Central memory CD8-positive, alpha-beta T cell (primary cell): ENCODE measurements at regions not wholly inside any gene's neighbourhood (a gene's known extent, or its start where the extent isn't known, plus 50 kb on each side); places are given as distances from the start of the nearest gene placed in this dataset.

Source experiments
- ATAC-seq: fragments of 150-1000 bp; cut with Tn5 transposase; replicated peaks from 2 replicates; pipeline ENCODE4 v1.10.0; 2022; ENCODE audit warnings: mild to moderate bottlenecking, moderate FRiP score, moderate number of reproducible peaks; ENCODE audit not compliant: poor library complexity, severe bottlenecking; ENCODE audit errors: extremely low read depth
- DNase-seq, 2 donors: peaks; one replicate each; pipeline ENCODE4 v3.0.0; 2021; ENCODE audit warnings: low spot score in 2 of 2
- H3K27ac Mint-ChIP-seq: one replicate; pipeline ENCODE4 v1.8.0; 2022; ENCODE audit warnings: low read depth, mild to moderate bottlenecking, moderate library complexity, mixed read lengths
- H3K27me3 Mint-ChIP-seq: one replicate; pipeline ENCODE4 v1.8.0; 2022; ENCODE audit warnings: mixed read lengths
- H3K36me3 Mint-ChIP-seq: one replicate; pipeline ENCODE4 v1.8.0; 2022; ENCODE audit warnings: mild to moderate bottlenecking, moderate library complexity, mixed read lengths; ENCODE audit not compliant: insufficient read depth
- H3K4me1 Mint-ChIP-seq: one replicate; pipeline ENCODE4 v1.8.0; 2022; ENCODE audit warnings: mixed read lengths
- H3K4me3 Mint-ChIP-seq: one replicate; pipeline ENCODE4 v1.8.0; 2022; ENCODE audit warnings: mild to moderate bottlenecking, moderate library complexity, mixed read lengths
- H3K9me3 Mint-ChIP-seq: one replicate; pipeline ENCODE4 v1.8.0; 2022; ENCODE audit warnings: mixed read lengths

DNA sequence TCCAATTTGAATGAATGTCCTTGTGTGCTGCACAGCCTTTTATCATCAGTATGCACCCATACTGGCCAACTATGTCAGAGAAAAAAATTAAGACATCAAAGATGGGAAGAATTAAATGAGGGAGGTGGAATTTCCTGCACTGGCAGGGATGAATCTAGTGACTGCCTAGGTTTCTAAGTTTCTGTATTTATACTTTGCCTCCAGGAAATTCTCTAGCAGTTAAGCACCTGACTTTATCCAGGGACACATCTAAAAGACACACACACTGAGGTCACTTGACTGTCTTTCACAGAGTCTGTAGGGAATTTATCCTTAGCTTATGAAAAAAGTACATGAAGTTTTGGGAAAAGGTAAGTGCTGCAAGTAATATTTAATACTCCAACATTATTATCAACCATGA is 636.5 kb upstream of the PTCHD4 start:
- H3K27me3 Mint-ChIP-seq, result no peaks in the 10 kb centered on the region
- H3K27ac Mint-ChIP-seq, result no peak overlapping the region
- DNase-seq, result no peak
- H3K4me3 Mint-ChIP-seq, result no peak overlapping the region
- peaks cover 25% of the 10 kb centered on the region for H3K9me3 Mint-ChIP-seq
- no peak for ATAC-seq
- no peaks in the 10 kb centered on the region for H3K4me1 Mint-ChIP-seq
- H3K36me3 Mint-ChIP-seq, result no peaks in the 10 kb centered on the region

DNA sequence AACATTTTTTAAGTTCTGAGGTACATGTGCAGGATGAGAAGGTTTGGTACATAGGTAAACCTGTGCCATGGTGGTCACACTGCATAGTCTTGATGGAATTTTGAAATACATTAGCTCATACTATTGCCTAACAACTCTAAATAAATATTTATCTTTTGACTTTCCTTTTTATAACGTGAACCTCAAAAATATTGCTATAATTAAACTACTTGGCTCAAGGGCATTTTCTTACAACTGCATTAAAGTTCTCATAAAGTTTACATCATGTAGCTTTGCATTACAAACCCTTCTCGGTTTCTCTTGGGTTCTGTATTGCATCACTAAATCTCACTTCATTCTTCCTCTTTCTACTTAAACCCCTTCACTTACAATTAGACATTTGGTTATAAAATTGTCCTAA is 636.0 kb upstream of the PTCHD4 start:
- Mint-ChIP-seq H3K36me3 (no peaks in the 10 kb centered on the region), H3K27ac (no peak overlapping the region), H3K9me3 (peaks cover 25% of the 10 kb centered on the region), H3K4me1 (no peaks in the 10 kb centered on the region), H3K4me3 (no peak overlapping the region), H3K27me3 (no peaks in the 10 kb centered on the region)
- DNase-seq, result no peak
- ATAC-seq, result no peak

DNA sequence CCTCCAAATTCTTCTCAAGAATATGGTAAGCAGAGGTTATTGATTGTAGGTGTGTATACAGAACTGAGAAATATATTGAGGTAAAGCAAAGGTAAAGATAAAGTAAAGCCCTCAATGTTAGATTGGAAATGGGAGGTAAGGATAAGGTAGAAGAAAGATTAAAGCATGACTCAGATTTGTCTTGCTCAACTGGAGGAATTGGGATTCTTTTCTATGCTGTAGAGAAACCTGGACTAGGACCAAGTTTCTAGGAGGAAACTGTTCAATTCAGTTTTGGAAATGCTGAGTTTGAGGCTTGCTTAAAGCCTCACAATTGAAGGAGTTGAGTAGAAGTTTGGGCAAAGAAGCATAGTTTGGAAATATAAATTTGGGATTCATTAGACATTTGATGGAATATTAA is 634.0 kb upstream of the PTCHD4 start:
- peaks cover 17% of the 10 kb centered on the region for H3K9me3 Mint-ChIP-seq
- no peaks in the 10 kb centered on the region for H3K4me1 Mint-ChIP-seq
- no peaks in the 10 kb centered on the region for H3K36me3 Mint-ChIP-seq
- ATAC-seq, result no peak
- no peak for DNase-seq
- no peak overlapping the region for H3K4me3 Mint-ChIP-seq
- no peak overlapping the region for H3K27ac Mint-ChIP-seq
- no peaks in the 10 kb centered on the region for H3K27me3 Mint-ChIP-seq

DNA sequence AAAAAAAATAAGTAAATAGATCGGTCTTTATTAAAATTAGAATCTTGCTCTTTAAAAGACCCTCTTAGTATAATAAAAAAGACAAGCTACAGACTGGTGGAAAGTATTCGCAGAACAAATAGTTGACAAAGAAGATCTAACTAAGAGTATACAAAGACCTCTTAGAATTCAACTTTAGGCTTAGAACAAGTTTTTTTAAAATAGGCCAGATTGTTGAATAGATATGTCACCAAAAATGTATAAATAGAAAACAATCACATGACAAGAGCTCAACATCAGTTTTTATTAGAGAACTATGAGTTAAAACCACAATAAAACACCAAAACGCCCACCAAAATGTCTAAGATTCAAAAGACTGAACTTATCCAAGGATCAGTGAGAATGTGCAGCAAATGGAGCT is 632.7 kb upstream of the PTCHD4 start:
- ATAC-seq, result no peak
- no peaks in the 10 kb centered on the region for H3K4me1 Mint-ChIP-seq
- no peaks in the 10 kb centered on the region for H3K36me3 Mint-ChIP-seq
- DNase-seq, result no peak
- H3K27me3 Mint-ChIP-seq, result no peaks in the 10 kb centered on the region
- H3K27ac Mint-ChIP-seq, result no peak overlapping the region
- peaks cover 17% of the 10 kb centered on the region for H3K9me3 Mint-ChIP-seq
- H3K4me3 Mint-ChIP-seq, result no peak overlapping the region

DNA sequence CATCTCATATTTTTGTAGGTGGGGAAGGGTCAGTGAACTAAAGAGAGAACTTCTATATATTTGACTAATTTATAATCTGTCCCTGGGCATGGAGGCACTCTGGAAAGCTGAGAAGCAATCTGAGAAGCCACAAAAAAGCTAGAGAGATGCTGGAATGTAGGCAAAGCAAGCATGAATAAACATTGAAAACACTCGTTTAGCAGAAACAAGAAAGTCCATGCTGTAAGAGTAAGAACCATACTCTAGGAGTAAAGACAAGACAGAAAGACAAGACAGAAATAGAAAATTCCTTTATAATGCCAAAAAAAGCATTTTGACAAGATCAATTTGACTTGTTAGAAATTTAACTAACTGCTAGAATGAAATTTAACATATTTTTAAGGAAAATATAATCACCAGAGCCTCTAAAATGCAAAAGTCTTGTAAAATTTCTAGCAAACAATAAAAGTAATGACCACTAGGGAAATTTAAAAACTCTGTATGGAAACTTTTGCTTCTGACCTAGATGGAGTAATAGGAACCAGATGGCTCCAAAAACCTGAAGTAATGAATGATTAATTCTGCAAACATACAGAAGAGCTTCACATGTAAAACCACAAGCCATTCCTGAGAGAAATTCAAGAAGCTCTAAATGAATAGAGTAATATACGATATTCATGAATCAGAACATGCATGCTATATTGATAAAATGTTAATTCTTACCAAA is 625.7 kb upstream of the PTCHD4 start:
- H3K27me3 Mint-ChIP-seq, result no peaks in the 10 kb centered on the region
- no peak for DNase-seq
- ATAC-seq, result no peak
- H3K36me3 Mint-ChIP-seq, result no peaks in the 10 kb centered on the region
- H3K4me1 Mint-ChIP-seq, result no peaks in the 10 kb centered on the region
- no peak overlapping the region for H3K4me3 Mint-ChIP-seq
- peaks cover 17% of the 10 kb centered on the region for H3K9me3 Mint-ChIP-seq
- no peak overlapping the region for H3K27ac Mint-ChIP-seq

DNA sequence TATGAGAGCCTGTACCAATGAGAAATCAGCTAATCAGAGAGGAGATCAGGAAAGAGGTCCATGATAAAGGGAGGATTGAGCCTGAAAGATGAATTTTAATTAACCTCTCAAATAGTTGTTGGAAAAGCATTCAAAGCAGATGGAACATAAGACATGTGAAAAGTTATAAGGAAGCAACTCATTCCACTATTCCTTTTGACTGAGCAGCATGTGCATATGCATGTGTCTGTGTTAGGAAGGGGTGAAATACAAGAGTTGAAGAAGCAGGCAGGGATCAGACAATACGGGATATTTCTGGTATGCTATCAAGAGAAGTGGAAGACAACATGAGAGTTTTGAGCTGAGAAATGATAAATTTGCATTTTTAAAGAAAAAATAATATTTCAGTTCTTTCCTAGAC is 624.8 kb upstream of the PTCHD4 start:
- Mint-ChIP-seq H3K27me3 (no peaks in the 10 kb centered on the region), H3K4me3 (no peak overlapping the region), H3K27ac (no peak overlapping the region), H3K9me3 (peaks cover 20% of the 10 kb centered on the region), H3K4me1 (no peaks in the 10 kb centered on the region), H3K36me3 (no peaks in the 10 kb centered on the region)
- ATAC-seq, result no peak
- no peak for DNase-seq

DNA sequence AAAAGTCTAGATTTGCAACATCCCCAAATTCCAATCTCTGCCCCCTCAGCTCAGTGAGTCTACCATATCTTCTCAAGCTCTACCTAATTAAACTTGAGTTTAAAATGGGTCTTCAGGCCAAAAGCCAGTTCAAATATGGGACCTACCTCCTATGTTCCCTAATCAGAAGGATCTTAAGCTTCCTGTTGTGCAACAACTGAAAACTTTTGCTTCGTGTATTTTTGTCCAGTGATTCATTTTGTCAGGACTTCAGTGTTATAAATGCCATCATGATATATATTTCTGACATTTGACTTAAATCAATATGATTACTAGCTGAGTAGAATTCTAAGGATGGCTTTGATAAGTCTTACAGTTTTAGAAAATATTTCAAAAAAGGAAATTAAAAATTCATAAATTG is 622.6 kb upstream of the PTCHD4 start:
- Mint-ChIP-seq H3K36me3 (no peaks in the 10 kb centered on the region), H3K4me1 (no peaks in the 10 kb centered on the region), H3K4me3 (no peak overlapping the region), H3K27ac (no peak overlapping the region), H3K9me3 (peaks cover 24% of the 10 kb centered on the region), H3K27me3 (no peaks in the 10 kb centered on the region)
- DNase-seq (no peak), ATAC-seq (no peak)

DNA sequence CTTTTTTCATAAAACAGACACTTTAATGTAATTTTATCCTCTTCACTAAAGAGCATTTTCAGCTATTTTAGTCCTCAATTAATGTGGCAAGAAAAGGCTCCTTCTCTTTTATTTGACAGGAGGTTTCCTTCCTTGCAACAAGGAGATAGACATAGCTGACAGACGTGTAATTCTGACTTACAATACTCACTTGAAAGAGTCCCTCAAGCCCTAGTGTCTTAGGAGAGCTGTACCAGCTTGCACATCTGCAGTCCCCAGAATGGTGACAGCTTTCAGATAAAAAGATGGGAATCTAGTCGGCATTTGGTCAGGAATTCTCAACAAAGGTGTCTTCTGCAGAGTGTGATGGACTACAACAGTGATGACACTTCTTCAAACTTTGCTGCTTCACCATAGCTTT is 603.7 kb upstream of the PTCHD4 start:
- H3K4me3 Mint-ChIP-seq, result no peak overlapping the region
- H3K36me3 Mint-ChIP-seq, result no peaks in the 10 kb centered on the region
- ATAC-seq (no peak), DNase-seq (no peak)
- H3K27ac Mint-ChIP-seq, result no peak overlapping the region
- no peaks in the 10 kb centered on the region for H3K27me3 Mint-ChIP-seq
- peaks cover 3% of the 10 kb centered on the region for H3K9me3 Mint-ChIP-seq
- no peaks in the 10 kb centered on the region for H3K4me1 Mint-ChIP-seq

DNA sequence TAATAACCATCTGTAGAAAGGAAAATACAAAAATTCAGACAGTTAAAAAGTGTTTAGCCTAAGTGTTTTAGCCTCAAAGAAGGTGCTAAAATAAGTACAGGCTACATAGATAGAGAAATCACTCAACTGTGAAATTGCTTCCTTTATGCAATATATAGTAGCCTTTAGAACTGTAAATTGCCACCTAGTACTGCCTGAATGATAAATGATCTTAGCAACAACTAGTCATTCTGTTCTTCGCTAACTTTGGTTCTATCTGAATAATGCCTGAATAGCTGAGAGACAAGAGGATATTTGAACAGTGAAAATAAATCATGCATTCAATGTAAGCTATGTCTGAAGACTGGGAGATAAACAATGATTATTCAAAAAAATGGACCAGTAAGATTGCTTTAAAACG is 603.3 kb upstream of the PTCHD4 start:
- DNase-seq, result no peak
- ATAC-seq, result no peak
- H3K27ac Mint-ChIP-seq, result no peak overlapping the region
- no peaks in the 10 kb centered on the region for H3K27me3 Mint-ChIP-seq
- no peaks in the 10 kb centered on the region for H3K4me1 Mint-ChIP-seq
- H3K4me3 Mint-ChIP-seq, result no peak overlapping the region
- peaks cover 6% of the 10 kb centered on the region for H3K9me3 Mint-ChIP-seq
- H3K36me3 Mint-ChIP-seq, result no peaks in the 10 kb centered on the region

DNA sequence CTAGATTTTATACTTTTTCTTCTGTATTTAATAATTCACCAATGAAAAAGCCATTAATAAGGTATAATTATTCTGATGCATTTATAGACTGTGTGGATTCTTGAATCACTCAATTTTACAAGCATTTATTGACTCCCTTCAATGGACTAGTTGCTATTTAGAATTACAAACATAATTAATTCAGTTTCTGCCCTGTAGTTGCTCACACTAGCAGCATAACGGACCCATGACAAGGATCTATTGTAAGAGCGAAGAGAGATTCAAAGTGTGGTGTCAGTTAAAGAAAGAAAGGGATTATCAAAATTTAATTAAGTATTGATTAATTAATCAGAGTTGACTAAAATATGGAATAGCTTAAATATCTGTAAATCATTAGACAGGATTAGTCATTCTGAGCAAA is 602.6 kb upstream of the PTCHD4 start:
- DNase-seq, result no peak
- no peak for ATAC-seq
- Mint-ChIP-seq H3K9me3 (peaks cover 6% of the 10 kb centered on the region), H3K4me1 (no peaks in the 10 kb centered on the region), H3K27me3 (no peaks in the 10 kb centered on the region), H3K27ac (no peak overlapping the region), H3K36me3 (no peaks in the 10 kb centered on the region), H3K4me3 (no peak overlapping the region)

DNA sequence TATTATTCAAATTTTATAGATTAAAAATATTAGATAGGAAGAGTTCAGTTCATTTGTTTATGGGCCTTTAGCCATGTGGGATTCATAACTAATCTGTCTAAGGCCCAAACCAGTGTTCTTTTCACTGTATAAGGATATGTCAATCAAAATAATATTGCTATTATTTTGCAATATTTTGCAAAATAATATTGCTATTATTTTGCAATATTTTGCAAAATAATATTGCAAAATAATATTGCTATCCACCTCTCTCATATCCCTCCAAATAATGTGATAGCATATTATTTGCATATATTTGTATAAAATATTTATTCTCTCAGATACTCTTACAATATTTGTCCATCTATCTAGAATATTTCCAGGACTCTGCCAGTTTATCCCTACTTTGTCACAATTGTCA is 595.3 kb upstream of the PTCHD4 start:
- no peaks in the 10 kb centered on the region for H3K36me3 Mint-ChIP-seq
- peaks cover 26% of the 10 kb centered on the region for H3K9me3 Mint-ChIP-seq
- ATAC-seq (no peak), DNase-seq (no peak)
- H3K27me3 Mint-ChIP-seq, result no peaks in the 10 kb centered on the region
- H3K27ac Mint-ChIP-seq, result no peak overlapping the region
- H3K4me3 Mint-ChIP-seq, result no peak overlapping the region
- H3K4me1 Mint-ChIP-seq, result no peaks in the 10 kb centered on the region

DNA sequence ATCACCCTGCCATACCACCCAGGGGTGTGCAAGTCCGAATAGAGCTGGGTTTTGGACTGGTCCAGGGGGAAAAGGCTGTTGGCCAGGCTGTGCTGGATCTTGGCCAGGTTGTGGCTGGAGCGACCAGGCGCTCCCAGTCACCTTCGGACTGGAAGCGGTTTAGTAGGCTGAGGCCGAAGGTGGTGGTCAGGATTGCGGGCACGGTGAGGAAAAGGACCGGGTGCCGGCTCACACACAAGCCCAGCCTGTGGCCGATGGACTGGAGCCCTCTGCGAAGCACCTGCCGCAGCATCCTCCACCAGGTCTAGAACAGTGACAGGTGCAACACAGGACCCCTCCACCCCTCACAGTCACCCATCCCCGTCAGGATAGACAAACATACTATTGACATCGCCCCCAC is 590.6 kb upstream of the PTCHD4 start:
- Mint-ChIP-seq H3K27me3 (no peaks in the 10 kb centered on the region), H3K27ac (no peak overlapping the region), H3K9me3 (peaks cover 26% of the 10 kb centered on the region), H3K4me1 (no peaks in the 10 kb centered on the region), H3K4me3 (no peak overlapping the region), H3K36me3 (no peaks in the 10 kb centered on the region)
- ATAC-seq (no peak), DNase-seq (no peak)

DNA sequence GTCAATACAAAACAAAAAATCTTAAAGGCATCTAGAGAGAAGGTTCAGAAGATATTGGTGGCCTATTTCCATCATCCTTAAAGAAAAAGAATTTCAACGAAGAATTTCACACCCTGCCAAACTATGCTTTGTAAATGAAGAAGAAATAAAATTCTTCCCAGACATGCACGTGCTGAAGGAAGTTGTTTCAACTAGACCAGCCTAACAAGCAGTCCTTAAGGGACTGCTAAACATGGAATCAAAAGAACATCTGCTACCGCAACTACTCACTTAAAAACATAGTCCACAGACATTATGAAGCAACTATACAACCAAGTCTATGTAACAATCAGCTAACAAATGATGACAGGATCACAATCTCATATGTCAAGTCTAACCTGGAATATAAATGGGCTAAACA is 584.9 kb upstream of the PTCHD4 start:
- Mint-ChIP-seq H3K27me3 (no peaks in the 10 kb centered on the region), H3K4me3 (no peak overlapping the region)

DNA sequence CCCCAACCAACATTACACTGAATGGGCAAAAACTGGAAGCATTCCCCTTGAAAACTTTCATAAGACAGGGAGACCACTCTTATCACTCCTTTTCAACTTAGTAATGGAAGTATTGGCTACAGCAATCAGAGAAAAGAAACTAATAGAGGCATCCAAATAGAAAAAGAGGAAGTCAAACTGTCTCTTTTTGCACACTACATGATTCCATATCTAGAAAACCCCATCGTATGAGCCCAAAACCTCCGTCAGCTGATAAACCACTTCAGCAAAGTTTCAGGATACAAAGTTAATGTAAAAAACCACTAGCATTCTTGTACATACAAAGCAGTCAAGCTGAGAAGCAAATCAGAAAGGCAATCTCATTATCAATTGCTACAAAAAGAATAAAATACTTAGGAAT is 580.4 kb upstream of the PTCHD4 start:
- Mint-ChIP-seq H3K27ac (no peak overlapping the region), H3K27me3 (no peaks in the 10 kb centered on the region), H3K9me3 (peaks cover 31% of the 10 kb centered on the region), H3K36me3 (no peaks in the 10 kb centered on the region), H3K4me3 (no peak overlapping the region), H3K4me1 (no peaks in the 10 kb centered on the region)
- DNase-seq, result no peak
- ATAC-seq, result no peak

More for the DNA sequence above, 584.9 kb upstream of the PTCHD4 start:
- H3K36me3 Mint-ChIP-seq, result no peaks in the 10 kb centered on the region
- ATAC-seq (no peak), DNase-seq (no peak)
- no peak overlapping the region for H3K27ac Mint-ChIP-seq
- peaks cover 16% of the 10 kb centered on the region for H3K9me3 Mint-ChIP-seq
- H3K4me1 Mint-ChIP-seq, result no peaks in the 10 kb centered on the region
